Pancreas (tissue), 10 donors: ENCODE measurements at regions not wholly inside any gene's neighbourhood (a gene's known extent, or its start where the extent isn't known, plus 50 kb on each side); places are given as distances from the start of the nearest gene placed in this dataset.
A peak's percentile ranks its signal among the peaks of the same experiment; 100 is the strongest.

ENCODE experiments used
- ATAC-seq, 4 donors: fragments of 200-7000 bp; cut with Tn5 transposase; one replicate each; pipeline versions ENCODE4 v1.8.0 to v1.9.1; 2020; ENCODE audit warnings: mild to moderate bottlenecking in 4 of 4, moderate library complexity in 4 of 4
- DNase-seq, 6 donors: peaks; one replicate each; pipeline ENCODE4 v3.0.0-alpha.2; 2020
- FAIRE-seq: peaks from 2 replicates; lab custom pipeline; 2012; peaks lifted over from hg19 to GRCh38; lab: Jason Lieb, UNC
- H3K27ac ChIP-seq, 4 donors: fragments of 200-600 bp; sonication (generic); 1 replicate in 3 of 4; 2 replicates in 1 of 4; pipeline versions ENCODE4 v1.5.0 to v1.8.0; 2020
- H3K27me3 ChIP-seq, 4 donors: fragments of 200-600 bp; one replicate each; pipeline ENCODE4 v1.8.0; 2021
- H3K36me3 ChIP-seq, 3 donors: fragments of 200-600 bp; sonication (generic) in 1 of 3; one replicate each; pipeline versions ENCODE4 v1.5.0 to v1.8.0; 2020 to 2021
- H3K4me1 ChIP-seq, 3 donors: fragments of 200-600 bp; one replicate each; pipeline ENCODE4 v1.8.0; 2021
- H3K4me3 ChIP-seq, 4 donors: fragments of 200-600 bp; sonication (generic) in 2 of 4; one replicate each; pipeline versions ENCODE4 v1.5.0 to v1.8.0; 2020 to 2021
- H3K9me3 ChIP-seq, 4 donors: fragments of 200-600 bp; one replicate each; pipeline ENCODE4 v1.8.0; 2021
- CTCF ChIP-seq, 4 donors: fragments of 200-600 bp; sonication (generic) in 3 of 4; IDR thresholded peaks; one replicate each; pipeline versions ENCODE4 v1.5.0 to v1.8.0; 2021; ENCODE audit warnings: antibody characterized with exemption in 4 of 4
- WGBS, 2 donors: extraction: QIAGEN DNeasy Blood & Tissue Kit; methylation state at CpG; one replicate each; pipeline ENCODE4 v1.1.7; 2013; 5-methylcytosine and 5-hydroxymethylcytosine counted together
- intact Hi-C, 3 donors: fragments of 100-400 bp; cut with DNase I; formaldehyde crosslinking; loops; one replicate each; pipeline versions ENCODE4 v1.11.1 to v1.14.2; 2022
- donor health status: healthy with polysubstance abuse.
- donor health status: DM: no; HTN: no; CAD: no; lungs with moderate emphysema.
- donor health status: DM: no; HTN: no; CAD: no.
- donor health status: control.
- donor health status: control.
- donor health status: Bipolar disorder and iron deficiency.
- donor health status: DM: yes; HTN: yes; CAD: no.
- donor health status: DM: no; HTN: no; CAD: no.
- donor health status: DM: no; HTN: no; CAD: no.
- donor health status: DM: yes; HTN: yes; CAD: no.

- ATAC-seq: no peak
- Histone ChIP-seq H3K27ac (no peak overlapping the region), H3K4me1 (peaks cover 0 to 6% (median 0%) of the 10 kb centered on the region in 3 donors), H3K9me3 (no peaks in the 10 kb centered on the region), H3K36me3 (no peaks in the 10 kb centered on the region), H3K27me3 (no peaks in the 10 kb centered on the region), H3K4me3 (no peak overlapping the region)
- TF ChIP-seq CTCF (IDR thresholded peaks at IDR 0.05): no peak
- 43 to 52% methylated on average over 3 of the region's 3 CpGs for WGBS, 2 donors
- no peak for FAIRE-seq
- no peak for DNase-seq
- intact Hi-C loops: loop anchor here in 2 of 3 donors (5.0 to 10.0 kb wide), 2 partner anchors 1629 to 1637 kb away; partner anchors contain the start of gene BDNF (in 1 of the 2)
Measured at GRCh38 chr11:29331451-29332010, 685.3 kb downstream of the KCNA4 start.

- Histone ChIP-seq H3K27ac (no peak overlapping the region), H3K4me3 (no peak overlapping the region), H3K36me3 (no peaks in the 10 kb centered on the region), H3K9me3 (no peaks in the 10 kb centered on the region), H3K4me1 (peaks cover 0 to 3% (median 0%) of the 10 kb centered on the region in 3 donors), H3K27me3 (no peaks in the 10 kb centered on the region)
- ATAC-seq (peak in 3 of 4 donors; percentile 51 to 65 (median 52)), FAIRE-seq (no peak), DNase-seq (no peak)
- peak in 2 of 4 donors; percentile 15 to 19 for TF ChIP-seq CTCF (IDR thresholded peaks at IDR 0.05)
- 18 to 24% methylated on average over 4 of the region's 4 CpGs for WGBS, 2 donors
- intact Hi-C loops: no loop called here
Measured at GRCh38 chr11:29328961-29329441, 687.8 kb downstream of the KCNA4 start.

GRCh38 chr11:29327891-29328290, 688.9 kb downstream of the KCNA4 start:
- Histone ChIP-seq H3K9me3 (no peaks in the 10 kb centered on the region), H3K27ac (no peak overlapping the region), H3K4me1 (no peaks in the 10 kb centered on the region), H3K27me3 (no peaks in the 10 kb centered on the region), H3K4me3 (no peak overlapping the region), H3K36me3 (no peaks in the 10 kb centered on the region)
- ATAC-seq: no peak
- intact Hi-C loops: no loop called here
- no peak for DNase-seq
- WGBS, 2 donors: 61 to 76% methylated on average over 4 of the region's 4 CpGs
- no peak for FAIRE-seq
- no peak for TF ChIP-seq CTCF (IDR thresholded peaks at IDR 0.05)

GRCh38 chr11:29326757-29327156, 690.1 kb downstream of the KCNA4 start:
- Histone ChIP-seq H3K4me3 (no peak overlapping the region), H3K9me3 (no peaks in the 10 kb centered on the region), H3K4me1 (no peaks in the 10 kb centered on the region), H3K36me3 (no peaks in the 10 kb centered on the region), H3K27me3 (no peaks in the 10 kb centered on the region), H3K27ac (no peak overlapping the region)
- 80 to 91% methylated on average over 3 of the region's 3 CpGs for WGBS, 2 donors
- ATAC-seq (no peak), FAIRE-seq (no peak), DNase-seq (no peak)
- intact Hi-C loops: no loop called here
- no peak for TF ChIP-seq CTCF (IDR thresholded peaks at IDR 0.05)

GRCh38 chr11:29324328-29324727, 692.5 kb downstream of the KCNA4 start:
- DNase-seq: no peak
- no peak overlapping the region for H3K27ac ChIP-seq
- no peak for ATAC-seq
- H3K4me1 ChIP-seq: no peaks in the 10 kb centered on the region
- H3K27me3 ChIP-seq: no peaks in the 10 kb centered on the region
- no peak for TF ChIP-seq CTCF (IDR thresholded peaks at IDR 0.05)
- intact Hi-C loops: no loop called here
- no peak for FAIRE-seq
- H3K4me3 ChIP-seq: no peak overlapping the region
- H3K9me3 ChIP-seq: no peaks in the 10 kb centered on the region
- H3K36me3 ChIP-seq: no peaks in the 10 kb centered on the region
